ENCODE measurements at regions not wholly inside any gene's neighbourhood (a gene's known extent, or its start where the extent isn't known, plus 50 kb on each side); places are given as distances from the start of the nearest gene placed in this dataset.

- no peak for TF ChIP-seq CTCF (IDR thresholded peaks at IDR 0.05)
- no peak for TF ChIP-seq POLR2A (IDR thresholded peaks at IDR 0.05)
These were observed 109.5 kb downstream of the GADD45G start for GRCh38 chr9:89714321-89714720.

Measured in testis (tissue), 2 donors.